Neural cell (in vitro differentiated cells): ENCODE measurements at regions not wholly inside any gene's neighbourhood (a gene's known extent, or its start where the extent isn't known, plus 50 kb on each side); places are given as distances from the start of the nearest gene placed in this dataset.

Experiments
- EP300 ChIP-seq: fragments of 450-650 bp; conservative IDR thresholded peaks from 2 replicates; pipeline ENCODE4 v1.6.1; 2014; ENCODE audit warnings: antibody characterized with exemption, mild to moderate bottlenecking, moderate library complexity; ENCODE audit not compliant: poor library complexity, severe bottlenecking
- EZH2 ChIP-seq: fragments of 200-600, 300-800 bp; shearing (Covaris generic), sonication (generic); IDR thresholded peaks from 2 replicates; pipeline ENCODE4 v1.6.1; 2014; ENCODE audit warnings: antibody characterized with exemption, low read length, borderline replicate concordance, mild to moderate bottlenecking; ENCODE audit not compliant: insufficient read depth, poor library complexity, severe bottlenecking

DNA sequence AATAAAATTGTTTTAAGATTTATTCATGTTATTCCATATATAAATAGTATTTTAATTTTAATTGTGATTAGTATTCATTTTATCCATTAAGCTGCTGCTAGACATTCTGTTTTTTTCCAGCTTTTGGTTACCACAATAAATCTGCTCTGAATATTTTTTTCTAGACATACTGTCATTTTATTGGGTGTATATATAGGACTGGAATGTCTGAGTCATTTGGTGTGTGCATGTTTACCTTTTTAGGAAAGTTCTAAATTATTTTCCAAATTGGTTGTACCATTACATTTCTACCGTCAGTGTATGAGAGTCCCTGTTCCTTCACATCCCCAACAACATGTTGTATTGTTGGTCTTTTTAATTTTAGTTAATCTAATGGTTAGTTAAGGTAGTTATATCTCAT is 1138.1 kb downstream of the REEP3 start:
- no peak for TF ChIP-seq EZH2
- no peak for TF ChIP-seq EP300
